ENCODE measurements at regions not wholly inside any gene's neighbourhood (a gene's known extent, or its start where the extent isn't known, plus 50 kb on each side); places are given as distances from the start of the nearest gene placed in this dataset.

GRCh38 chr1:22371408-22371807 lies 80.2 kb upstream of the ZBTB40 start:
- Histone ChIP-seq H3K79me2 (ENCODE audit: insufficient read depth, low read depth) (no peaks in the 10 kb centered on the region), H3K27me3 (ENCODE audit: insufficient read depth, low read depth) (peaks cover 85% of the 10 kb centered on the region), H3K9ac (no peak overlapping the region), H3K36me3 (ENCODE audit: insufficient read depth) (no peaks in the 10 kb centered on the region), H3K4me1 (ENCODE audit: low read depth, poor library complexity, severe bottlenecking) (no peaks in the 10 kb centered on the region), H3K27ac (no peak overlapping the region), H3K4me2 (no peak overlapping the region), H4K20me1 (ENCODE audit: insufficient read depth) (no peaks in the 10 kb centered on the region), H3K4me3 (IDR thresholded peaks at IDR 0.05; ENCODE audit: insufficient read depth, low read depth, low read length) (no peak overlapping the region), H2AFZ (ENCODE audit: low read depth) (no peak overlapping the region)
- TF ChIP-seq CTCF (conservative IDR thresholded peaks at IDR 0.05; ENCODE audit: low read depth, low read length), result no peak

- TF ChIP-seq CTCF (conservative IDR thresholded peaks at IDR 0.05; ENCODE audit: low read depth, low read length), result no peak
- Histone ChIP-seq H3K27me3 (ENCODE audit: insufficient read depth, low read depth) (peaks cover 85% of the 10 kb centered on the region), H3K9ac (no peak overlapping the region), H3K4me2 (no peak overlapping the region), H3K27ac (no peak overlapping the region), H4K20me1 (ENCODE audit: insufficient read depth) (no peaks in the 10 kb centered on the region), H3K36me3 (ENCODE audit: insufficient read depth) (no peaks in the 10 kb centered on the region), H2AFZ (ENCODE audit: low read depth) (no peak overlapping the region), H3K79me2 (ENCODE audit: insufficient read depth, low read depth) (no peaks in the 10 kb centered on the region), H3K4me3 (IDR thresholded peaks at IDR 0.05; ENCODE audit: insufficient read depth, low read depth, low read length) (no peak overlapping the region), H3K4me1 (ENCODE audit: low read depth, poor library complexity, severe bottlenecking) (no peaks in the 10 kb centered on the region)
Measured at GRCh38 chr1:22373252-22373651, 78.4 kb upstream of the ZBTB40 start.

GRCh38 chr1:22374001-22374400 lies 77.7 kb upstream of the ZBTB40 start:
- Histone ChIP-seq H3K36me3 (ENCODE audit: insufficient read depth) (no peaks in the 10 kb centered on the region), H2AFZ (ENCODE audit: low read depth) (no peak overlapping the region), H4K20me1 (ENCODE audit: insufficient read depth) (no peaks in the 10 kb centered on the region), H3K4me2 (no peak overlapping the region), H3K27ac (no peak overlapping the region), H3K4me1 (ENCODE audit: low read depth, poor library complexity, severe bottlenecking) (no peaks in the 10 kb centered on the region), H3K9ac (no peak overlapping the region), H3K4me3 (IDR thresholded peaks at IDR 0.05; ENCODE audit: insufficient read depth, low read depth, low read length) (no peak overlapping the region), H3K79me2 (ENCODE audit: insufficient read depth, low read depth) (no peaks in the 10 kb centered on the region), H3K27me3 (ENCODE audit: insufficient read depth, low read depth) (peaks cover 86% of the 10 kb centered on the region)
- no peak for TF ChIP-seq CTCF (conservative IDR thresholded peaks at IDR 0.05; ENCODE audit: low read depth, low read length)

DNA sequence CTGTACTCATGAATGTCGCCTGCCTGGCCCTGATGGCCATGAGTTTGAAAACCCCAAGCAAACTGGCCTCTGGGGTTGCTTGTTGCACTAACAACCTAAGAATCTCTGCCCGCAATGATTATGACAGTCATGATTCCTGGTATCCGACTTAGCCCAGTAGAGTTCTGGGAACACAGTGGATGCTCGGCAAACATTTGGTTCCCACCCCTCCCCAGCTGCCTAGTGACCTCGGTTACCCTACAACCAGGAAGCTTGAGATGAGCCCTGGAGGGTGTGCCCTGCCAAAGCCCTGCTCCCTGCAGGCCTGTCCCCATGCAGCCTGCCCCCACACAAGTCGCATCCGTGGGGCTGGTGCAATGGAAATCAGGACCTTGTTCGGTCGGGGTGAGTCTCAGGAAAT lies 76.0 kb upstream of the ZBTB40 start:
- Histone ChIP-seq H3K27ac (no peak overlapping the region), H3K4me3 (IDR thresholded peaks at IDR 0.05; ENCODE audit: insufficient read depth, low read depth, low read length) (no peak overlapping the region), H2AFZ (ENCODE audit: low read depth) (no peak overlapping the region), H3K4me1 (ENCODE audit: low read depth, poor library complexity, severe bottlenecking) (no peaks in the 10 kb centered on the region), H3K79me2 (ENCODE audit: insufficient read depth, low read depth) (no peaks in the 10 kb centered on the region), H3K9ac (no peak overlapping the region), H3K27me3 (ENCODE audit: insufficient read depth, low read depth) (peaks cover 81% of the 10 kb centered on the region), H3K36me3 (ENCODE audit: insufficient read depth) (no peaks in the 10 kb centered on the region), H4K20me1 (ENCODE audit: insufficient read depth) (no peaks in the 10 kb centered on the region), H3K4me2 (no peak overlapping the region)
- TF ChIP-seq CTCF (conservative IDR thresholded peaks at IDR 0.05; ENCODE audit: low read depth, low read length), result no peak

DNA sequence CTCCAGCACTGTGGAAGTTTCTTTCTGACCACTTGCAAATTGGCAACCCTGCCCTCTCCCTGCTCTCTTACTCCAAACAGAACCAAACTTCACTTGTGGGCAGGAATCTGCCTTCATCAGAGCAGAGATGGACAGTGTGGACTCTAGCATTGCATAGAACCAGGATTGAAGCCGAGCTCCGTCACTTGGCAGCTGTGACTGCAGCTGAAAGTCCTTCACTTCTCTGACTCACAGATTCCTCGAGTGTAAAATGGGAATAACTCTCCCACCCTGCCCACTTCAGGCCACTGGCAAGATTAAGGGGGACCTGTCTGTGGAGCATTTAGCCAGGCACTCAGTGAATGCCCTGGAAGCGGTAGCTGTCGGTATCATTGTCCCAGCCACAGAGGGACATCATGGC lies 75.7 kb upstream of the ZBTB40 start:
- no peak overlapping the region for H3K9ac ChIP-seq
- no peaks in the 10 kb centered on the region for H3K4me1 ChIP-seq (ENCODE audit: low read depth, poor library complexity, severe bottlenecking)
- no peaks in the 10 kb centered on the region for H4K20me1 ChIP-seq (ENCODE audit: insufficient read depth)
- no peak overlapping the region for H3K27ac ChIP-seq
- H3K4me2 ChIP-seq, result no peak overlapping the region
- no peaks in the 10 kb centered on the region for H3K79me2 ChIP-seq (ENCODE audit: insufficient read depth, low read depth)
- no peaks in the 10 kb centered on the region for H3K36me3 ChIP-seq (ENCODE audit: insufficient read depth)
- no peak overlapping the region for H3K4me3 ChIP-seq (IDR thresholded peaks at IDR 0.05; ENCODE audit: insufficient read depth, low read depth, low read length)
- no peak overlapping the region for H2AFZ ChIP-seq (ENCODE audit: low read depth)
- TF ChIP-seq CTCF (conservative IDR thresholded peaks at IDR 0.05; ENCODE audit: low read depth, low read length), result no peak
- H3K27me3 ChIP-seq (ENCODE audit: insufficient read depth, low read depth), result peaks cover 81% of the 10 kb centered on the region

All from KMS-11 (cell line).